HG03103 (cell line): ENCODE measurements at regions not wholly inside any gene's neighbourhood (a gene's known extent, or its start where the extent isn't known, plus 50 kb on each side); places are given as distances from the start of the nearest gene placed in this dataset.
"Not testable (repeated sequence)": the region's sequence is repeated elsewhere in the genome, so short reads cannot be mapped to it uniquely, and the experiment has no call there.

Source experiments
- ATAC-seq: cut with Tn5 transposase; IDR thresholded peaks from one replicate; pipeline ENCODE4 v1.9.1; 2021; ENCODE audit warnings: low read depth; ENCODE audit not compliant: unreplicated experiment

- no peak for ATAC-seq
Measured at GRCh38 chr2:195238379-195238778, 418.6 kb upstream of the SLC39A10 start.

DNA sequence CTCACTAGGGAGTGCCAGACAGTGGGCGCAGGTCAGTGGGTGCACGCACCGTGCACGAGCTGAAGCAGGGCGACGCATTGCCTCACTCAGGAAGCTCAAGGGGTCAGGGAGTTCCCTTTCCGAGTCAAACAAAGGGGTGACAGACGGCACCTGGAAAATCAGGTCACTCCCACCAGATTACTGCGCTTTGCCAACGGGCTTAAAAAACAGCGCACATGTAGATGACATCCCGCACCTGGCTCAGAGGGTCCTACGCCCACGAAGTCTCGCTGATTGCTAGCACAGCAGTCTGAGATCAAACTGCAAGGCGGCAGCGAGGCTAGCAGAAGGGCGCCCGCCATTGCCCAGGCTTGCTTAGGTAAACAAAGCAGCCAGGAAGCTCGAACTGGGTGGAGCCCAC lies 428.5 kb upstream of the SLC39A10 start:
- ATAC-seq, result not testable (repeated sequence)

GRCh38 chr2:195214072-195214471 lies 443.0 kb upstream of the SLC39A10 start:
- ATAC-seq, result no peak

GRCh38 chr2:195212586-195212985 lies 444.4 kb upstream of the SLC39A10 start:
- no peak for ATAC-seq

DNA sequence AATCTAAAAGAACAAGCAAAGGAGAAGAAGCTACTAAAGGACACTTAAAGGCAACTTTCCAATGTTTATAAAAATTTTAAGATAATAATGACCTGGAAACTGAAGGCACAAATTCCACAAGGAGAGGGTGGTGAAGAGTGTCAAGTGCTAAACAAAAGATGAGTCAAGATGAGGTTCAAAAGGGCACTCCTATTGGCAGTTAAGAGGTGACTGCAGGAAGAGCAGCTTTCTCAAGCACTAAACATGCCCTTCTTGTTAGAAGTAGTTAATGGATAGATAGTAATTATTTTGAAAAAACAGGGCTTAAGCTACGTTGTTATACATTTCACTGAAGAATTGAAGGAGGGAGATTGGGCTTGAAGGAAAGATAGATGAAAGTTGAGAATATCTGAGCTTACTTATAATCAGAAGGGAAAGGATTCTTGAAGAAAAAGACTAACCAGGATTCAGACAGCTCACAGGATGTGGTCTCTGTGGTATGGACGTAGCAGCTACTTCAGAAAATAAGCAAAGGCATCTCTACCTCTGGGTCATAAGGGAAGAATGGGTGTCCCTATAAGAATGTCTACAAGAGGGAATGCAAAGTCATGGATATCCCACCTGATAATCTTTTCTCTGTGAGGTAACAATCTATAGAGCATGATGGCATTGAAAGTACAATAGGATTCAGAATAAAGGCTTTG lies 454.7 kb upstream of the SLC39A10 start:
- no peak for ATAC-seq

- ATAC-seq, result no peak
Measured at GRCh38 chr2:195199864-195200263, 457.2 kb upstream of the SLC39A10 start.

- ATAC-seq, result no peak
Measured at GRCh38 chr2:195181059-195181705, 475.8 kb upstream of the SLC39A10 start.

- ATAC-seq, result no peak
Measured at GRCh38 chr2:195168369-195168768, 488.7 kb upstream of the SLC39A10 start.

DNA sequence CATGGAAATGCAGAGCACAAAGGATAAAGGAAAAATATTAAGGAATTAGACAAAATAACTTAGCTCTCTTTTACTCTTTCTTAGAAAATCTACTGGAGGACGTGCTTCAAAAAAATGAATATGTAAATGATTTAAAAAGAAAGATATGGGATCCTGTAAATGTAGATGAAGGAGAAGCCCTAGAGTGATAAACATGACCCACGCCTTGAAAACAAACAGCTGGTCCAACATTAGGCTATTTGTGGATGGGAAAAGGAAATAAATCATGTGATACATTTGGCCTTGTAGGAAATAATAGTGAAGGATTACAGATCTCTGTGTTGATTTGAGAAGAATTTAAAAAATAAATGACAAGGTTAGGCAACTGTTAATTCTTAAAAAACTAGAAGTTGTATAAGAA lies 492.1 kb upstream of the SLC39A10 start:
- ATAC-seq, result no peak

DNA sequence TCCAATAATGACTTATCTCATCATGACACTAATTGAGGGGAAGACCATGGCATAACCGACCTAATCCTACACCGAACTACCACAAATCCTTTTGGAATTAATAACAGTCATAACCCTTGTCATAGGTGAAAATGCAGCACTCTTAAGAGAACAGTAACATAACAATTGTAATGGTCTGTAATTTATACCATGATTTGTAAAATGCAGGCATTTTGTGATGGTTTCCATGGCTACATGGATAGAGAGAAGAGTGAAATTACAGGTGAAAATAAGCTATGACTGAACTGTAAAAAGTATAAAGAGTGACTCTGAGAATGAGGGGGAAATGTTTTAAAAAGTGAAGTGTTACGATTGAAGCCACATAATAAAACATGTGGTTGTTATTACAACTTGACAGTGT lies 494.1 kb upstream of the SLC39A10 start:
- ATAC-seq, result no peak

- ATAC-seq, result no peak
Measured at GRCh38 chr2:195162194-195162593, 494.8 kb upstream of the SLC39A10 start.

DNA sequence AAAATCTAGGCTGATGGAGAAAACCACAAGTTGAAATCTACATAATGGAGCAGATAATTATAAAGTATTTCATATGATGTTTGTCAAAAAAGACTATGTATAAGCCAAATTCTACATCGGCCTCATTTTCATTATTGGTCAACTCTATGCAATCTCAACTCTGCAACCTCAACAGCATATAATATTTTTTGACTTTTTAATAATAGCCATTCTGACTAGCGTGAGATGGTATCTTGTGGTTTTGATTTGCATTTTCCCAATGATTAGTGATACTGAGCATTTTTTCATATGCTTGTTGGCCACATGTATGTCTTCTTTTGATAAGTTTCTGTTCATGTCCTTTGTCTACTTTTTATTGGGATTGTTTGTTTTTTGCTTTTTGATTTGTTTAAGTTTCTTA lies 496.1 kb upstream of the SLC39A10 start:
- ATAC-seq, result no peak

- ATAC-seq, result no peak
Measured at GRCh38 chr2:195151711-195152110, 505.3 kb upstream of the SLC39A10 start.

GRCh38 chr2:195150819-195151218 lies 506.2 kb upstream of the SLC39A10 start:
- no peak for ATAC-seq

GRCh38 chr2:195148004-195148403 lies 509.0 kb upstream of the SLC39A10 start:
- no peak for ATAC-seq

- ATAC-seq, result no peak
Measured at GRCh38 chr2:195146761-195147541, 510.1 kb upstream of the SLC39A10 start.

DNA sequence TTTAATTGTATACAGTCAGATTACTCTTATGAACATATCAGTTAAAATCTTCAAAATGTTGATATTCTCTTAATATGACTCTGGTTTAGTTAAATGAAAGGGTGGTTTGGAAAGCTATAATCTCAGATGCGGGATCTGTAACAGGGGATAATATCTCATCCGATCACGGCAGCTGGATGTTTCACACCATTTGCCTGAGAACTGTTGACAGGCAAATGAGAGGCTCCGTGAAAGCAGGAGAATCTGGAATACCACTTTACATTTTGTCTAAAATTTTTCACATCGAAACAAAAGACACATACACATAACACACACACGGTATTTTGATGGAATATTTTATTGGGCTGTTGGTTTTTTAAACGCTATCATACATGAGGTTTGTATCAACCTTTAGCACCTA lies 518.6 kb upstream of the SLC39A10 start:
- no peak for ATAC-seq

GRCh38 chr2:195125889-195126288 lies 531.1 kb upstream of the SLC39A10 start:
- ATAC-seq, result not testable (repeated sequence)

DNA sequence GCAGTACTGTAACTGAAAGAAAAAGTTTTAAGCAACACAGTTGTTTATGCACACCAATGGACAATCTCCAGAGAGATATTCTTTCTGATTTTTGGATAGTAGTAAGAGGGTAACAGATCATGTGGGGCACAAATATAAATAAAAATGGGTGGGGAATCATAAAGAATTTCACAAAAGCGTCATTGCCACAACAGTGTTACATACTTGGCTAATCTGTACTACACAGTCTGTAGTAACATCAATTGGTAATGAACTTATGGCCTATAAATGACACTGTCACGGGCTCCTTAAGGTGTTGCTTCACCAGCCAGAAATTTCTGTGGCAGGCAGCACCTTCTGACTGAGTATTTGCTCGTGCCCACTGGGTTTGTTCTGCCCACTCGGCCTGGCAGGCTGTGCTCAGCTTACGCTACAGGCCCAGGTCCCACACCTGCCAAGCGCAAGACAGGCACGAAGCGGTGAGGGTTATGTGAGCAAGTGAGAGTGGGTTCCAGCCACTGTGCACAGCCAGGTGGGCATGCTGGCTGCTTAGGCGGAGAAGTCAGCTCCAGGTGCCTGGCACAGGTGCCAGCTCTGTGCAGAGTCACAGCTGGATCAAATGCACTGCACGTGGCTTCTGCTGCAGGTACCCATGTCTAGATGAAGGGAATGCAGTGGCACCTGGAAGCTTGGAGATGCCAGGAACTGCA lies 532.5 kb upstream of the SLC39A10 start:
- ATAC-seq, result no peak

DNA sequence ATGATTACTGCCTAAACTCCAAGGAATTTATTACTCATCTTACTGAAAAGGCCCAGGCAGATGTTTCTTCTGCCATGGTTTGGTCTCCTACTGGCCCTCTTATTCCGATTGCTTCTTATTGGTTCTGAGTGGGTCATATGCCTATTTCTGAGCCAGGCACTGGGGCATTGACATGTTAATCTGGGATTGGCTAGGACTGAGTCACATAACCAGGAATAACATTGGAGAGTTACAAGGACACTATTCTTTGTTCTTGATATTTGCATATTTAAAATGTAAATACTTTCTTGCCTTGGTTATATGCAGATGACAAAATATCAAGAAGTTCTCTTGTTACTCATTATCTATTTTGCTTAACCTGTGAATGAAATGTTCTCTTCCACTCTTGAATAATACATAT lies 534.4 kb upstream of the SLC39A10 start:
- no peak for ATAC-seq

- ATAC-seq, result no peak
Measured at GRCh38 chr2:195121341-195121740, 535.7 kb upstream of the SLC39A10 start.
